HEK293 (cell line): ENCODE measurements at regions not wholly inside any gene's neighbourhood (a gene's known extent, or its start where the extent isn't known, plus 50 kb on each side); places are given as distances from the start of the nearest gene placed in this dataset.

ENCODE experiments used
- CTCF ChIA-PET: fragments of 350-600 bp; formaldehyde crosslinking; extraction: SDS; loops from one replicate; lab custom pipeline; 2021; ENCODE audit warnings: antibody characterized with exemption; lab: Yijun Ruan, JAX
- POLR2A ChIA-PET: fragments of 300-600 bp; formaldehyde crosslinking; extraction: SDS; loops from one replicate; lab custom pipeline; 2020; ENCODE audit warnings: antibody characterized with exemption, inconsistent platforms; lab: Yijun Ruan, JAX
- H3K27ac ChIP-seq: fragments of 200-500 bp; sonication (Bioruptor generic); 2 replicates; pipeline ENCODE4 v1.5.1; 2014; ENCODE audit warnings: low read depth, low read length, control low read depth, inconsistent platforms; ENCODE audit errors: extremely low read depth
- H3K36me3 ChIP-seq, 2 experiments: fragments of 200-500 bp in 1 of 2; sonication (Bioruptor generic) in 1 of 2; 1 replicate in 1 of 2; 2 replicates in 1 of 2; pipeline ENCODE4 v1.5.1; 2014 to 2017; ENCODE audit warnings: inconsistent platforms in 2 of 2, low read length in 2 of 2; ENCODE audit not compliant: control insufficient read depth in 2 of 2, insufficient read depth in 1 of 2
- H3K4me1 ChIP-seq: fragments of 200-500 bp; sonication (Bioruptor generic); 2 replicates; pipeline ENCODE4 v1.5.1; 2014; ENCODE audit warnings: mild to moderate bottlenecking, low read length, inconsistent platforms; ENCODE audit not compliant: control insufficient read depth, insufficient read depth
- H3K4me3 ChIP-seq: 2 replicates; pipeline ENCODE4 v1.5.1; 2011; ENCODE audit warnings: low read depth, mild to moderate bottlenecking, control low read depth, low read length, moderate library complexity
- H3K9me3 ChIP-seq: fragments of 200-500 bp; sonication (Bioruptor generic); 2 replicates; pipeline ENCODE4 v1.5.1; 2014; ENCODE audit warnings: low read depth, low read length, inconsistent platforms; ENCODE audit not compliant: control insufficient read depth, insufficient read depth
- BCL11B ChIP-seq: fragments of 450-650 bp; formaldehyde crosslinking; IDR thresholded peaks from 2 replicates; pipeline ENCODE4 v1.5.1; 2016; ENCODE audit warnings: low read depth, missing biosample characterization, missing genetic modification characterization
- CTCF ChIP-seq: fragments of 450-650 bp; formaldehyde crosslinking; IDR thresholded peaks from 2 replicates; pipeline ENCODE4 v1.5.1; 2016; ENCODE audit warnings: missing biosample characterization, missing genetic modification characterization
- EGR2 ChIP-seq: fragments of 450-650 bp; formaldehyde crosslinking; IDR thresholded peaks from 2 replicates; pipeline ENCODE4 v1.5.1; 2016; ENCODE audit warnings: low read depth, missing biosample characterization, missing genetic modification characterization
- GLI2 ChIP-seq: fragments of 450-650 bp; formaldehyde crosslinking; IDR thresholded peaks from 2 replicates; pipeline ENCODE4; 2017; ENCODE audit warnings: missing biosample characterization, missing genetic modification characterization, low read depth, borderline replicate concordance
- KLF16 ChIP-seq: fragments of 450-650 bp; formaldehyde crosslinking; IDR thresholded peaks from 2 replicates; pipeline ENCODE4 v1.5.1; 2017; ENCODE audit warnings: missing biosample characterization, missing genetic modification characterization
- KLF9 ChIP-seq: fragments of 450-650 bp; formaldehyde crosslinking; IDR thresholded peaks from 2 replicates; pipeline ENCODE4 v1.5.1; 2016; ENCODE audit warnings: missing biosample characterization, missing genetic modification characterization, low read depth
- PRDM1 ChIP-seq: fragments of 450-650 bp; formaldehyde crosslinking; IDR thresholded peaks from 2 replicates; pipeline ENCODE4; 2016; ENCODE audit warnings: missing biosample characterization, missing genetic modification characterization
- PRDM10 ChIP-seq: fragments of 450-650 bp; formaldehyde crosslinking; IDR thresholded peaks from 2 replicates; pipeline ENCODE4 v1.5.1; 2016; ENCODE audit warnings: missing biosample characterization, missing genetic modification characterization
- RBAK ChIP-seq: fragments of 450-650 bp; formaldehyde crosslinking; IDR thresholded peaks from 2 replicates; pipeline ENCODE4 v1.5.1; 2016; ENCODE audit warnings: missing biosample characterization, missing genetic modification characterization
- ZBTB20 ChIP-seq: fragments of 450-650 bp; formaldehyde crosslinking; IDR thresholded peaks from 2 replicates; pipeline ENCODE4 v1.5.1; 2016; ENCODE audit warnings: missing biosample characterization, missing genetic modification characterization
- ZNF155 ChIP-seq: fragments of 450-650 bp; formaldehyde crosslinking; IDR thresholded peaks from 2 replicates; pipeline ENCODE4 v1.5.1; 2016; ENCODE audit warnings: missing biosample characterization, missing genetic modification characterization
- ZNF174 ChIP-seq: fragments of 450-650 bp; formaldehyde crosslinking; IDR thresholded peaks from 2 replicates; pipeline ENCODE4 v1.5.0; 2017; ENCODE audit warnings: missing biosample characterization, mild to moderate bottlenecking, missing genetic modification characterization
- ZNF175 ChIP-seq: fragments of 450-650 bp; formaldehyde crosslinking; IDR thresholded peaks from 2 replicates; pipeline ENCODE4 v1.5.1; 2016; ENCODE audit warnings: missing biosample characterization, missing genetic modification characterization
- ZNF2 ChIP-seq: fragments of 450-650 bp; formaldehyde crosslinking; IDR thresholded peaks from 2 replicates; pipeline ENCODE4 v1.5.1; 2016; ENCODE audit warnings: missing biosample characterization, missing genetic modification characterization
- ZNF391 ChIP-seq: fragments of 450-650 bp; formaldehyde crosslinking; IDR thresholded peaks from 2 replicates; pipeline ENCODE4 v1.5.1; 2016; ENCODE audit warnings: low read depth, missing biosample characterization, missing genetic modification characterization, borderline replicate concordance
- ZNF514 ChIP-seq: fragments of 450-650 bp; formaldehyde crosslinking; IDR thresholded peaks from 2 replicates; pipeline ENCODE4 v1.5.1; 2016; ENCODE audit warnings: missing biosample characterization, missing genetic modification characterization
- ZNF600 ChIP-seq: fragments of 450-650 bp; formaldehyde crosslinking; IDR thresholded peaks from 2 replicates; pipeline ENCODE4 v1.5.1; 2016; ENCODE audit warnings: missing biosample characterization, missing genetic modification characterization
- ZNF660 ChIP-seq: fragments of 450-650 bp; IDR thresholded peaks from 2 replicates; pipeline ENCODE4 v1.5.1; 2018; ENCODE audit warnings: missing biosample characterization, mild to moderate bottlenecking, missing genetic modification characterization
- TF ChIP-seq, protein P1 (sequence below): fragments of 450-650 bp; formaldehyde crosslinking; IDR thresholded peaks from 2 replicates; pipeline ENCODE4 v1.5.1; 2016; ENCODE audit warnings: missing biosample characterization, missing genetic modification characterization
- TF ChIP-seq, protein P2 (sequence below): fragments of 450-650 bp; formaldehyde crosslinking; IDR thresholded peaks from 2 replicates; pipeline ENCODE4 v1.5.1; 2016; ENCODE audit warnings: missing biosample characterization, missing genetic modification characterization, borderline replicate concordance
- TF ChIP-seq, protein P3 (sequence below): fragments of 450-650 bp; formaldehyde crosslinking; IDR thresholded peaks from 2 replicates; pipeline ENCODE4 v1.5.1; 2016; ENCODE audit warnings: missing biosample characterization, missing genetic modification characterization

- no peak overlapping the region for H3K27ac ChIP-seq
- no peak overlapping the region for H3K4me3 ChIP-seq
- ChIA-PET POLR2A (no interaction called here), CTCF (interaction anchor here (0.6 kb wide), 1 partner anchor 8 kb away, joined by 3 read pairs; no protein-coding TSS in a partner anchor)
- no peaks in the 10 kb centered on the region for H3K36me3 ChIP-seq
- no peaks in the 10 kb centered on the region for H3K9me3 ChIP-seq
- no peaks in the 10 kb centered on the region for H3K4me1 ChIP-seq
- TF ChIP-seq EGR2 (tag by site-specific recombination) (0 out of 2 replicates have a peak, but pooled peaks have one; percentile 17), PRDM1 (tag by site-specific recombination) (0 out of 2 replicates have a peak, but pooled peaks have one; percentile 6), ZNF155 (no peak), ZNF514 (tag by site-specific recombination) (no peak), ZNF391 (tag by site-specific recombination) (no peak), KLF9 (peak; percentile 35; the same call in 1 of the 2 replicates), ZBTB20 (no peak), ZNF2 (tag by site-specific recombination) (no peak), BCL11B (tag by site-specific recombination) (no peak), ZNF660 (tag by site-specific recombination) (no peak), PRDM10 (tag by site-specific recombination) (peak; percentile 37; the same call in 1 of the 2 replicates), ZNF600 (tag by site-specific recombination) (no peak), ZNF174 (no peak), KLF16 (tag by site-specific recombination) (no peak), ZNF175 (no peak), CTCF (tag by site-specific recombination) (no peak), GLI2 (tag by site-specific recombination) (no peak), RBAK (tag by site-specific recombination) (no peak)
- TF ChIP-seq, protein P1, sequence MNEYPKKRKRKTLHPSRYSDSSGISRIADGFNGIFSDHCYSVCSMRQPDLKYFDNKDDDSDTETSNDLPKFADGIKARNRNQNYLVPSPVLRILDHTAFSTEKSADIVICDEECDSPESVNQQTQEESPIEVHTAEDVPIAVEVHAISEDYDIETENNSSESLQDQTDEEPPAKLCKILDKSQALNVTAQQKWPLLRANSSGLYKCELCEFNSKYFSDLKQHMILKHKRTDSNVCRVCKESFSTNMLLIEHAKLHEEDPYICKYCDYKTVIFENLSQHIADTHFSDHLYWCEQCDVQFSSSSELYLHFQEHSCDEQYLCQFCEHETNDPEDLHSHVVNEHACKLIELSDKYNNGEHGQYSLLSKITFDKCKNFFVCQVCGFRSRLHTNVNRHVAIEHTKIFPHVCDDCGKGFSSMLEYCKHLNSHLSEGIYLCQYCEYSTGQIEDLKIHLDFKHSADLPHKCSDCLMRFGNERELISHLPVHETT (tag by site-specific recombination) = no peak
- TF ChIP-seq, protein P2, sequence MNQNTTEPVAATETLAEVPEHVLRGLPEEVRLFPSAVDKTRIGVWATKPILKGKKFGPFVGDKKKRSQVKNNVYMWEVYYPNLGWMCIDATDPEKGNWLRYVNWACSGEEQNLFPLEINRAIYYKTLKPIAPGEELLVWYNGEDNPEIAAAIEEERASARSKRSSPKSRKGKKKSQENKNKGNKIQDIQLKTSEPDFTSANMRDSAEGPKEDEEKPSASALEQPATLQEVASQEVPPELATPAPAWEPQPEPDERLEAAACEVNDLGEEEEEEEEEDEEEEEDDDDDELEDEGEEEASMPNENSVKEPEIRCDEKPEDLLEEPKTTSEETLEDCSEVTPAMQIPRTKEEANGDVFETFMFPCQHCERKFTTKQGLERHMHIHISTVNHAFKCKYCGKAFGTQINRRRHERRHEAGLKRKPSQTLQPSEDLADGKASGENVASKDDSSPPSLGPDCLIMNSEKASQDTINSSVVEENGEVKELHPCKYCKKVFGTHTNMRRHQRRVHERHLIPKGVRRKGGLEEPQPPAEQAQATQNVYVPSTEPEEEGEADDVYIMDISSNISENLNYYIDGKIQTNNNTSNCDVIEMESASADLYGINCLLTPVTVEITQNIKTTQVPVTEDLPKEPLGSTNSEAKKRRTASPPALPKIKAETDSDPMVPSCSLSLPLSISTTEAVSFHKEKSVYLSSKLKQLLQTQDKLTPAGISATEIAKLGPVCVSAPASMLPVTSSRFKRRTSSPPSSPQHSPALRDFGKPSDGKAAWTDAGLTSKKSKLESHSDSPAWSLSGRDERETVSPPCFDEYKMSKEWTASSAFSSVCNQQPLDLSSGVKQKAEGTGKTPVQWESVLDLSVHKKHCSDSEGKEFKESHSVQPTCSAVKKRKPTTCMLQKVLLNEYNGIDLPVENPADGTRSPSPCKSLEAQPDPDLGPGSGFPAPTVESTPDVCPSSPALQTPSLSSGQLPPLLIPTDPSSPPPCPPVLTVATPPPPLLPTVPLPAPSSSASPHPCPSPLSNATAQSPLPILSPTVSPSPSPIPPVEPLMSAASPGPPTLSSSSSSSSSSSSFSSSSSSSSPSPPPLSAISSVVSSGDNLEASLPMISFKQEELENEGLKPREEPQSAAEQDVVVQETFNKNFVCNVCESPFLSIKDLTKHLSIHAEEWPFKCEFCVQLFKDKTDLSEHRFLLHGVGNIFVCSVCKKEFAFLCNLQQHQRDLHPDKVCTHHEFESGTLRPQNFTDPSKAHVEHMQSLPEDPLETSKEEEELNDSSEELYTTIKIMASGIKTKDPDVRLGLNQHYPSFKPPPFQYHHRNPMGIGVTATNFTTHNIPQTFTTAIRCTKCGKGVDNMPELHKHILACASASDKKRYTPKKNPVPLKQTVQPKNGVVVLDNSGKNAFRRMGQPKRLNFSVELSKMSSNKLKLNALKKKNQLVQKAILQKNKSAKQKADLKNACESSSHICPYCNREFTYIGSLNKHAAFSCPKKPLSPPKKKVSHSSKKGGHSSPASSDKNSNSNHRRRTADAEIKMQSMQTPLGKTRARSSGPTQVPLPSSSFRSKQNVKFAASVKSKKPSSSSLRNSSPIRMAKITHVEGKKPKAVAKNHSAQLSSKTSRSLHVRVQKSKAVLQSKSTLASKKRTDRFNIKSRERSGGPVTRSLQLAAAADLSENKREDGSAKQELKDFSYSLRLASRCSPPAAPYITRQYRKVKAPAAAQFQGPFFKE = no peak
- TF ChIP-seq, protein P3, sequence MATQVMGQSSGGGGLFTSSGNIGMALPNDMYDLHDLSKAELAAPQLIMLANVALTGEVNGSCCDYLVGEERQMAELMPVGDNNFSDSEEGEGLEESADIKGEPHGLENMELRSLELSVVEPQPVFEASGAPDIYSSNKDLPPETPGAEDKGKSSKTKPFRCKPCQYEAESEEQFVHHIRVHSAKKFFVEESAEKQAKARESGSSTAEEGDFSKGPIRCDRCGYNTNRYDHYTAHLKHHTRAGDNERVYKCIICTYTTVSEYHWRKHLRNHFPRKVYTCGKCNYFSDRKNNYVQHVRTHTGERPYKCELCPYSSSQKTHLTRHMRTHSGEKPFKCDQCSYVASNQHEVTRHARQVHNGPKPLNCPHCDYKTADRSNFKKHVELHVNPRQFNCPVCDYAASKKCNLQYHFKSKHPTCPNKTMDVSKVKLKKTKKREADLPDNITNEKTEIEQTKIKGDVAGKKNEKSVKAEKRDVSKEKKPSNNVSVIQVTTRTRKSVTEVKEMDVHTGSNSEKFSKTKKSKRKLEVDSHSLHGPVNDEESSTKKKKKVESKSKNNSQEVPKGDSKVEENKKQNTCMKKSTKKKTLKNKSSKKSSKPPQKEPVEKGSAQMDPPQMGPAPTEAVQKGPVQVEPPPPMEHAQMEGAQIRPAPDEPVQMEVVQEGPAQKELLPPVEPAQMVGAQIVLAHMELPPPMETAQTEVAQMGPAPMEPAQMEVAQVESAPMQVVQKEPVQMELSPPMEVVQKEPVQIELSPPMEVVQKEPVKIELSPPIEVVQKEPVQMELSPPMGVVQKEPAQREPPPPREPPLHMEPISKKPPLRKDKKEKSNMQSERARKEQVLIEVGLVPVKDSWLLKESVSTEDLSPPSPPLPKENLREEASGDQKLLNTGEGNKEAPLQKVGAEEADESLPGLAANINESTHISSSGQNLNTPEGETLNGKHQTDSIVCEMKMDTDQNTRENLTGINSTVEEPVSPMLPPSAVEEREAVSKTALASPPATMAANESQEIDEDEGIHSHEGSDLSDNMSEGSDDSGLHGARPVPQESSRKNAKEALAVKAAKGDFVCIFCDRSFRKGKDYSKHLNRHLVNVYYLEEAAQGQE = no peak
Measured at GRCh38 chr14:50045039-50045711, 71.2 kb downstream of the VCPKMT start.
